Tibial nerve (tissue), 4 donors: ENCODE measurements at regions not wholly inside any gene's neighbourhood (a gene's known extent, or its start where the extent isn't known, plus 50 kb on each side); places are given as distances from the start of the nearest gene placed in this dataset.

Experiments used
- DNase-seq, 2 donors: peaks; one replicate each; pipeline ENCODE4 v3.0.0-alpha.2; 2019; ENCODE audit warnings: low spot score in 2 of 2
- H3K27ac ChIP-seq, 4 donors: fragments of 200-600 bp; sonication (generic) in 3 of 4; one replicate each; pipeline ENCODE4 v1.5.1; 2017 to 2019; ENCODE audit warnings: mild to moderate bottlenecking in 1 of 4
- H3K27me3 ChIP-seq, 2 donors: fragments of 200-600 bp; sonication (generic) in 1 of 2; one replicate each; pipeline versions ENCODE4 v1.5.1 to v1.6.0; 2017 to 2019
- H3K36me3 ChIP-seq, 3 donors: fragments of 200-600 bp; sonication (generic); one replicate each; pipeline ENCODE4 v1.5.1; 2018 to 2019
- H3K4me1 ChIP-seq, 4 donors: fragments of 200-600 bp; sonication (generic) in 3 of 4; one replicate each; pipeline ENCODE4 v1.5.1; 2017 to 2019
- H3K4me3 ChIP-seq, 4 donors: fragments of 200-600 bp; sonication (generic) in 3 of 4; one replicate each; pipeline ENCODE4 v1.5.1; 2017 to 2019; ENCODE audit warnings: mild to moderate bottlenecking in 1 of 4, moderate library complexity in 1 of 4
- H3K9me3 ChIP-seq, 4 donors: fragments of 200-600 bp; sonication (generic) in 3 of 4; one replicate each; pipeline ENCODE4 v1.5.1; 2017 to 2019
- EP300 ChIP-seq, 2 donors: sonication (generic); formaldehyde crosslinking; IDR thresholded peaks; one replicate each; pipeline ENCODE4 v1.6.1; 2017; ENCODE audit warnings: antibody characterized with exemption in 2 of 2, mild to moderate bottlenecking in 1 of 2
- POLR2A ChIP-seq, 2 donors: fragments of 450-650 bp; IDR thresholded peaks; one replicate each; pipeline ENCODE4 v1.6.1; 2017; ENCODE audit warnings: antibody characterized with exemption in 2 of 2, mild to moderate bottlenecking in 2 of 2, moderate library complexity in 2 of 2
- WGBS, 2 donors: methylation state at CpG; one replicate each; pipeline ENCODE4 v1.1.5; 2018; 5-methylcytosine and 5-hydroxymethylcytosine counted together
- TF ChIP-seq, protein P1 (sequence below), 5 experiments: fragments of 200-600 bp in 3 of 5; fragments of 450-650 bp in 2 of 5; sonication (generic) in 3 of 5; IDR thresholded peaks; one replicate each; pipeline ENCODE4 v1.5.1; 2016 to 2019; ENCODE audit warnings: antibody characterized with exemption in 5 of 5, mild to moderate bottlenecking in 3 of 5, moderate library complexity in 2 of 5

DNA sequence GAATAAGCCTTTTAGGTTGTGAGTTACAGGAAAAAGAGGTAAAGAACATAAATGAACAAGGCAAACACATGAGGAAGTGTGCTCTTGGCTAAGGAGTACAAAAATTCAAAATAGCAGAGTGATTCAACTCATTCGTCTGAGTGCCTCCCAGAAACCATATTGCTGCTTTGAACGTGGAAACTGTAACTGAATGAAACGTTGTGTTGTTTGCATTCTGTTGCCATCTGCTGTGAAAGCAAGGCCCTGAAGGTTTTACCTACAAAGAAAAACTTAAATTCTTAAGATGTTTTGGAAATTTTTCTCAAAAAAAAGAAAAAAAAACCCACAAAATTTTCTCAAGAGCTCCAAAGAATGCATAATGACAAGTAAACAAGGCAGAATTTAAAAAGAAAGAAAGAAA, 375.4 kb upstream of the HS3ST5 start:
- no peaks in the 10 kb centered on the region for H3K36me3 ChIP-seq
- H3K4me1 ChIP-seq = no peaks in the 10 kb centered on the region
- no peaks in the 10 kb centered on the region for H3K27me3 ChIP-seq
- no peak overlapping the region for H3K27ac ChIP-seq
- WGBS, 2 donors = 21 to 28% methylated on average over 3 of the region's 3 CpGs
- H3K9me3 ChIP-seq = no peaks in the 10 kb centered on the region
- no peak for TF ChIP-seq POLR2A (IDR thresholded peaks at IDR 0.05)
- TF ChIP-seq, protein P1, sequence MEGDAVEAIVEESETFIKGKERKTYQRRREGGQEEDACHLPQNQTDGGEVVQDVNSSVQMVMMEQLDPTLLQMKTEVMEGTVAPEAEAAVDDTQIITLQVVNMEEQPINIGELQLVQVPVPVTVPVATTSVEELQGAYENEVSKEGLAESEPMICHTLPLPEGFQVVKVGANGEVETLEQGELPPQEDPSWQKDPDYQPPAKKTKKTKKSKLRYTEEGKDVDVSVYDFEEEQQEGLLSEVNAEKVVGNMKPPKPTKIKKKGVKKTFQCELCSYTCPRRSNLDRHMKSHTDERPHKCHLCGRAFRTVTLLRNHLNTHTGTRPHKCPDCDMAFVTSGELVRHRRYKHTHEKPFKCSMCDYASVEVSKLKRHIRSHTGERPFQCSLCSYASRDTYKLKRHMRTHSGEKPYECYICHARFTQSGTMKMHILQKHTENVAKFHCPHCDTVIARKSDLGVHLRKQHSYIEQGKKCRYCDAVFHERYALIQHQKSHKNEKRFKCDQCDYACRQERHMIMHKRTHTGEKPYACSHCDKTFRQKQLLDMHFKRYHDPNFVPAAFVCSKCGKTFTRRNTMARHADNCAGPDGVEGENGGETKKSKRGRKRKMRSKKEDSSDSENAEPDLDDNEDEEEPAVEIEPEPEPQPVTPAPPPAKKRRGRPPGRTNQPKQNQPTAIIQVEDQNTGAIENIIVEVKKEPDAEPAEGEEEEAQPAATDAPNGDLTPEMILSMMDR (IDR thresholded peaks at IDR 0.05) = no peak
- no peak for TF ChIP-seq EP300 (IDR thresholded peaks at IDR 0.05)
- no peak for DNase-seq
- H3K4me3 ChIP-seq = no peak overlapping the region

DNA sequence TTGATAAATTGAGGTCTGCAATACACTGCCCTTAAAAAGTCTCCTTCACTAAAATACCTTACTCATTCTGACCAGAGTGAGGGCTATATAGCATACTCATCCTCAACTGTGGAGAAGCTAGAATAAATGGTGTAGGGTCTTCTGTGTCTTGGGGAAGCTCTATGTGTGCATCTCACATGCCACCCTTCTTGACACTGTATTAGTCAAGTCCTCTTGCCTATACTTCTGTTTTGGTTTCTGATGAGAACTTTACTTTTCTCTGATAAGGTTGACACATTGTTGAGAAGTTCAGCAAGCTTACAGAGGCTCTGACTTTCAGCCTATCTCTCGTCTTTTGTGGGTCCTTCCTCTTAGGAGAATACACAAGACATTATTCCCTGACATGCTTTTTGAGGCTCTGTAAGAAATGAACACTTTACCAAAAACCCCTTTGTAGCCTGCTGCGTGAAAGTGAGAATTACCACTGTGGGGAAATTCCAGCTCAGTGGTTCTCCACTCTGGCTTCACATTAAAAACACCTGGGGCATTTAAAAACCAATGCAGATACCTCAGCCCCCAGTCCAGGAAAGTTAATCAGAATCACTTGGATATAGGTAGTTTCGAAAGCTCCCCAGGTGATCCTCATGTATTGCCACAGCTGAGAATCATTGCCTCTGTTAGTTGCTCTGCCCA, 372.1 kb upstream of the HS3ST5 start:
- Histone ChIP-seq H3K4me1 (no peaks in the 10 kb centered on the region), H3K27me3 (no peaks in the 10 kb centered on the region), H3K4me3 (no peak overlapping the region), H3K36me3 (no peaks in the 10 kb centered on the region), H3K9me3 (no peaks in the 10 kb centered on the region), H3K27ac (no peak overlapping the region)
- 62 to 64% methylated on average over 3 of the region's 3 CpGs for WGBS, 2 donors
- TF ChIP-seq, protein P1 (IDR thresholded peaks at IDR 0.05) = no peak
- no peak for TF ChIP-seq POLR2A (IDR thresholded peaks at IDR 0.05)
- TF ChIP-seq EP300 (IDR thresholded peaks at IDR 0.05) = no peak
- no peak for DNase-seq

DNA sequence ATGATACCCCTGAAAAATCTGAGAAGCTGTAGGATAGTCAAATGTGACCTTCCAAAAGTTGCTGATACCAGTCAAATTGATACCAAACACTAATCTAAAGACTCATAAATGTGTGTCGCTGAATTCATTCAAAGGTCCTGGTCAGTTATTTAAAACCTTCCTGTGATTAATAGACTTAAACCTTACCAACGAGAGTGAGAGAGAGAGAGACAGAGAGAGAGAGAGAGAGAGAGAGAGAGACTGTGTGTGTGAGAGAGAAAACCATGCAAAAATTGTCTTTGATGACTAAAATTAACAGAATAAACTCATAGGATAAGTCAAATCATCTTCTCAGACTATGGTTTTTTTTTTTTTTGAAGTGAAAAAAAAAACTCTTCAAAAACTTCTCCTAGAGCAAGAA, 370.9 kb upstream of the HS3ST5 start:
- Histone ChIP-seq H3K9me3 (no peaks in the 10 kb centered on the region), H3K27me3 (no peaks in the 10 kb centered on the region), H3K27ac (no peak overlapping the region), H3K4me1 (no peaks in the 10 kb centered on the region), H3K4me3 (no peak overlapping the region), H3K36me3 (no peaks in the 10 kb centered on the region)
- DNase-seq = no peak
- TF ChIP-seq, protein P1 (IDR thresholded peaks at IDR 0.05) = no peak
- no peak for TF ChIP-seq EP300 (IDR thresholded peaks at IDR 0.05)
- no peak for TF ChIP-seq POLR2A (IDR thresholded peaks at IDR 0.05)
- WGBS, 2 donors = 77 to 81% methylated on average over 2 of the region's 2 CpGs

DNA sequence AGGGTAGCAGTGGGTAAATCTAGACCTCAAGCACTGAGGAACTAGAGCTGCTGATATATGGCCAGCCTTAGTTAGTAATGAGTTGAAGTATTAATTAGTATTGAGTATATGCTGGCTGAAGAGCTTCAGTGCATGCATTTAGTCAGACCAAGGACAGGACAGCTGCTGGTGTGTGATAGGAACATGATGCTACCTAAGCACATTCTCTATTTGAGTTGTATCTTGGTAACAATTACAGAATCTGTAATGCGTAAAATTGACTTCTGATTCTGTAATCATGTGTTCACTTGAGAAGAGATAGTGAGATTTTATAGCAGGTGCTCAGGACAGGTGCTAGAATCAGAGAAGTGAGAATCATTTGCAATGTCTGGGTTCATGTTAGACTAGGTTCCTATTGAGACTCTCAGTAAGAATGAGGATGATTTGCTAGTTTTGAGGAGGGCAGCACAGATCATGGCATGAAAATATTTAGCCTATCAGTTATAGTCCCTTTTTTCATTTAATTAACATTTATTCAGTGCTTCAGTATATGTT, 369.4 kb upstream of the HS3ST5 start:
- 92 to 93% methylated on average over 1 of the region's 1 CpG for WGBS, 2 donors
- H3K9me3 ChIP-seq = peaks cover 0 to 2% (median 0%) of the 10 kb centered on the region in 4 donors
- H3K4me1 ChIP-seq = no peaks in the 10 kb centered on the region
- no peaks in the 10 kb centered on the region for H3K27me3 ChIP-seq
- no peak for DNase-seq
- H3K4me3 ChIP-seq = no peak overlapping the region
- no peak overlapping the region for H3K27ac ChIP-seq
- no peaks in the 10 kb centered on the region for H3K36me3 ChIP-seq
- TF ChIP-seq POLR2A (IDR thresholded peaks at IDR 0.05) = no peak
- no peak for TF ChIP-seq EP300 (IDR thresholded peaks at IDR 0.05)
- TF ChIP-seq, protein P1 (IDR thresholded peaks at IDR 0.05) = no peak

DNA sequence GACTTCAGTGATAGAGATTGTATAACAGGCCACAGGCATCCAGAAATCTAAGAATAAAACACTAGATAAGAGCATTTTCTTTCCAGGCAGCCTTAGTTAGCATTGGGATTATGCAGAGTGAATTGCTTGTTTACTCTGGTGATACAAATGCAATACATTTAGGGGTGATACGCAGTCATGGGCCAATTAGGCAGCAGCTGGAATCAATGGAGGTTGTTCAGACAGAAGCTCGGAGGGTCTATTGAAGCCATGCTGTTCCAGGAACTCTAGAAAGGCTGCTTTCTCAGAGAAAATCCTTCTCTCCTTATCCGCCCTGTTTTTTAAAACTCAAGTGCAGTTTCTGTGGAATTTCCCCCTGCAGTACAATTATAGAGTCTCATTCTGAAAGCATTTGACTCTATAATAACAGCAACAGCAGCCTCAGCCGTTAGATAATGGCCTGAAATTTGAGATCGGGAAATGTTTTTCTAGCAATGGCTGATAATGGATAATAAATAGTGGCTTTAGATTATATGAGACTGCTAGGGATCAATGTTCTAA, 364.3 kb upstream of the HS3ST5 start:
- TF ChIP-seq POLR2A (IDR thresholded peaks at IDR 0.05) = no peak
- TF ChIP-seq EP300 (IDR thresholded peaks at IDR 0.05) = no peak
- TF ChIP-seq, protein P1 (IDR thresholded peaks at IDR 0.05) = no peak
- WGBS, 2 donors = 15 to 23% methylated on average over 5 of the region's 5 CpGs
- Histone ChIP-seq H3K4me1 (no peaks in the 10 kb centered on the region), H3K27me3 (no peaks in the 10 kb centered on the region), H3K9me3 (peaks cover 0 to 2% (median 0%) of the 10 kb centered on the region in 4 donors), H3K4me3 (no peak overlapping the region), H3K27ac (no peak overlapping the region), H3K36me3 (no peaks in the 10 kb centered on the region)
- DNase-seq = no peak
